ENCODE measurements at regions not wholly inside any gene's neighbourhood (a gene's known extent, or its start where the extent isn't known, plus 50 kb on each side); places are given as distances from the start of the nearest gene placed in this dataset.

GRCh38 chr11:121757480-121758125, 304.8 kb upstream of the SORL1-AS1 start:
- Histone ChIP-seq H3K36me3 (ENCODE audit: insufficient read depth, low read length) (no peaks in the 10 kb centered on the region), H3K4me1 (ENCODE audit: insufficient read depth, low read length) (peaks cover 8% of the 10 kb centered on the region), H3K4me3 (ENCODE audit: low read depth in 1 of 2, low read length in 2 of 2) (no peak overlapping the region), H3K27ac (ENCODE audit: low read depth, low read length) (no peak overlapping the region), H3K27me3 (ENCODE audit: control insufficient read depth in 1 of 2, insufficient read depth in 2 of 2, low read length in 2 of 2) (no peaks in the 10 kb centered on the region), H3K9ac (ENCODE audit: low read length) (no peak overlapping the region), H3K9me3 (ENCODE audit: low read length) (no peaks in the 10 kb centered on the region)

DNA sequence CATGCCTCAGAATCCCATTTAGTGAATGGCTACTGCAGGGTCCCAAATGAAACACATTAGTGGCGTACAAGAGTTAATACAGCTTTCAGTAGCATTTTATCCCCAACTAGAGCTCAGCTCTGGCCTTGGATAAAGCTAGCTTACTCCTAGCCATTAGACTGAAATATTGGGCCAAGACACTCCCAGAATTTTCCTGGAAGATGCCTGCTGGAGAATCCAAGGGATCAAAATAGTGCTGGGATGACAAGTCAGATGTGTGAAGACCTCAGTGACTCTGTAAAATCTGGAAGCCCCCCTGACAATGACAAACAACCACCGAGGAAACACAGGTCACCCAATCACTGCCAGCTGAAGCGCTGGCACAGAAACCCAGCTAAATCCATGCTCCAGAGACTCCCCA, 303.1 kb upstream of the SORL1-AS1 start:
- Histone ChIP-seq H3K4me1 (ENCODE audit: insufficient read depth, low read length) (peaks cover 8% of the 10 kb centered on the region), H3K9me3 (ENCODE audit: low read length) (no peaks in the 10 kb centered on the region), H3K27me3 (ENCODE audit: control insufficient read depth in 1 of 2, insufficient read depth in 2 of 2, low read length in 2 of 2) (no peaks in the 10 kb centered on the region), H3K36me3 (ENCODE audit: insufficient read depth, low read length) (no peaks in the 10 kb centered on the region), H3K4me3 (ENCODE audit: low read depth in 1 of 2, low read length in 2 of 2) (no peak overlapping the region), H3K27ac (ENCODE audit: low read depth, low read length) (no peak overlapping the region), H3K9ac (ENCODE audit: low read length) (no peak overlapping the region)

GRCh38 chr11:121755191-121755590, 302.4 kb upstream of the SORL1-AS1 start:
- no peak overlapping the region for H3K4me3 ChIP-seq (ENCODE audit: low read depth in 1 of 2, low read length in 2 of 2)
- no peaks in the 10 kb centered on the region for H3K9me3 ChIP-seq (ENCODE audit: low read length)
- no peak overlapping the region for H3K9ac ChIP-seq (ENCODE audit: low read length)
- H3K27ac ChIP-seq (ENCODE audit: low read depth, low read length), result no peak overlapping the region
- peaks cover 8% of the 10 kb centered on the region for H3K4me1 ChIP-seq (ENCODE audit: insufficient read depth, low read length)
- H3K36me3 ChIP-seq (ENCODE audit: insufficient read depth, low read length), result no peaks in the 10 kb centered on the region
- no peaks in the 10 kb centered on the region for H3K27me3 ChIP-seq (ENCODE audit: control insufficient read depth in 1 of 2, insufficient read depth in 2 of 2, low read length in 2 of 2)

DNA sequence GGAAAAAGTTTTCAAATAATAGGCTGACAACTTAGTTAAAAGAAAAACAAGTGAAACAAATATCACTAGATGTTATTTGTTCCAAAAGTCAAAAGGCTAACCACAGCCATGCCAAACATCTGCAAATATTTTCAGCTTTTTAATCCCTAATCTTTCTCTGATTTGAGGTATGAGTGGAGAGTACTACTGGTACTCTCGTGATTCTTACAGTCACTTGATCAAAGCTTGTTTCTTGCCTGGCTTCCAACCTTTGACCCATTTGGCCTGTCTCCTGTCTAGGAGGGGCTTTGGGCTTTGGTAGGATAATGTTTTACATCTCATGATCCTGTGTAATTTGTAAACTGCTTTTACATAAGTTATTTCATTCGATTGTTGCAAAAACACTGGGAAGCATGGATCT, 301.8 kb upstream of the SORL1-AS1 start:
- Histone ChIP-seq H3K9ac (ENCODE audit: low read length) (no peak overlapping the region), H3K4me1 (ENCODE audit: insufficient read depth, low read length) (peaks cover 8% of the 10 kb centered on the region), H3K4me3 (ENCODE audit: low read depth in 1 of 2, low read length in 2 of 2) (no peak overlapping the region), H3K27ac (ENCODE audit: low read depth, low read length) (no peak overlapping the region), H3K27me3 (ENCODE audit: control insufficient read depth in 1 of 2, insufficient read depth in 2 of 2, low read length in 2 of 2) (no peaks in the 10 kb centered on the region), H3K36me3 (ENCODE audit: insufficient read depth, low read length) (no peaks in the 10 kb centered on the region), H3K9me3 (ENCODE audit: low read length) (no peaks in the 10 kb centered on the region)

DNA sequence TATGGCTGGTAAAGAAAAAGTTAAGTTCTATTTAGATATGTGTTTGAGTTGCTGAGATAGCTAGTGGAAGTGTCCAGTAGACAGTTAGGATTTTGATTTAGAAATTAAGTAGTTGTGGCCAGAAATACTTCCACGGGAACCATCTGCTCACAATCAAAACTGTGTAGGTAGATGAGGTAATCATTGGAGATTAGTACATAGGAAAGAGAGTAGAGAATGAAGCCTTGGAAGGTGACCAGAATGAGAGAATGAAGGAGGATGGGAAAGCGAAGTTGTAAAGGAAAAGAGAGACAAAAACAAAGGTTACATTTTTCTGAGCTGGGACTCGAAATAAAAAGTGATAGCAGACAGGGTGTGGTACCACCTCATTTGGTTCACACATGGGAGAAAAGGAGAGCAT, 296.9 kb upstream of the SORL1-AS1 start:
- no peak overlapping the region for H3K27ac ChIP-seq (ENCODE audit: low read depth, low read length)
- no peak overlapping the region for H3K9ac ChIP-seq (ENCODE audit: low read length)
- no peaks in the 10 kb centered on the region for H3K27me3 ChIP-seq (ENCODE audit: control insufficient read depth in 1 of 2, insufficient read depth in 2 of 2, low read length in 2 of 2)

DNA sequence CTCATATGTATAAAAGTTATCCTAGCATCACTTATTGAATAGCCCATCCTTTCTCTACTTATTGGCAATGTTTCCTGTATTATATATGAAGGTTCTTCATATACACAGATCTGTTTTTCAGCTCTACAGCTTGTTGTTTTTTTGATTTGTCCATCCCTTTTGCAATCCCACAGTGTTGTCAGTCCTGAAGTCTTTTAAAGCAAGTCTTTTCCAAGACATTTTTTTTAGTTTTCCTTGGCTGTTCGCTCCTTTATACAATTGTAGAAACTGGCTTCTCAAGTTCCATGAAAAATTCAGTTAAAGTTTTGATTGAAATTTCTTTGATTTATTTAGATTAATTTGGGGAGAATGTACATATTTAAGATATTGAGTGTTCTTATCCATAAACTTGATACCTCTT, 295.3 kb upstream of the SORL1-AS1 start:
- peaks cover 3% of the 10 kb centered on the region for H3K4me1 ChIP-seq (ENCODE audit: insufficient read depth, low read length)
- H3K27ac ChIP-seq (ENCODE audit: low read depth, low read length), result no peak overlapping the region
- H3K27me3 ChIP-seq (ENCODE audit: control insufficient read depth in 1 of 2, insufficient read depth in 2 of 2, low read length in 2 of 2), result no peaks in the 10 kb centered on the region
- no peak overlapping the region for H3K9ac ChIP-seq (ENCODE audit: low read length)
- H3K9me3 ChIP-seq (ENCODE audit: low read length), result no peaks in the 10 kb centered on the region
- H3K36me3 ChIP-seq (ENCODE audit: insufficient read depth, low read length), result no peaks in the 10 kb centered on the region
- no peak overlapping the region for H3K4me3 ChIP-seq (ENCODE audit: low read depth in 1 of 2, low read length in 2 of 2)

More for the DNA sequence above, 296.9 kb upstream of the SORL1-AS1 start:
- Histone ChIP-seq H3K4me3 (ENCODE audit: low read depth in 1 of 2, low read length in 2 of 2) (no peak overlapping the region), H3K9me3 (ENCODE audit: low read length) (no peaks in the 10 kb centered on the region), H3K36me3 (ENCODE audit: insufficient read depth, low read length) (no peaks in the 10 kb centered on the region), H3K4me1 (ENCODE audit: insufficient read depth, low read length) (peaks cover 2% of the 10 kb centered on the region)

DNA sequence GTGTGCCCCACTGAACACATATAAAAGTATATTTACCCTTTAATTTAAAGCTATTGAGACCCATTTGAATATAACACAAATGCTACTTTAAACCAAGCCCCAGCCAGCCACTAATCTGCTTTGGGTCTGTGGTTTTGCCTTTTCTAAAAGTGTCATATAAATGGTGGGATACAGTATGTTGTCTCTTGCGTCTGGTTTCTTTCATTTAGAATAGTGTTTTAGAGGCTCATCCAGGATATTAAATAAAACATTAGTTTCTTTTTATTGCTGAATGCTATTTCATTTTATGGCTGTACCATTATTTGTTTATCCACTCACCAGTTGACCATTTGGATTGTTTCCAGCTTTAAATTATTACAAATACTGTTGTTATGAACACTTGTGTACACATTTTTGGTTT, 290.5 kb upstream of the SORL1-AS1 start:
- Histone ChIP-seq H3K4me3 (ENCODE audit: low read depth in 1 of 2, low read length in 2 of 2) (no peak overlapping the region), H3K27ac (ENCODE audit: low read depth, low read length) (peak overlapping the region; percentile 92), H3K27me3 (ENCODE audit: control insufficient read depth in 1 of 2, insufficient read depth in 2 of 2, low read length in 2 of 2) (no peaks in the 10 kb centered on the region), H3K9me3 (ENCODE audit: low read length) (no peaks in the 10 kb centered on the region), H3K9ac (ENCODE audit: low read length) (no peak overlapping the region), H3K36me3 (ENCODE audit: insufficient read depth, low read length) (no peaks in the 10 kb centered on the region), H3K4me1 (ENCODE audit: insufficient read depth, low read length) (peaks cover 36% of the 10 kb centered on the region)

DNA sequence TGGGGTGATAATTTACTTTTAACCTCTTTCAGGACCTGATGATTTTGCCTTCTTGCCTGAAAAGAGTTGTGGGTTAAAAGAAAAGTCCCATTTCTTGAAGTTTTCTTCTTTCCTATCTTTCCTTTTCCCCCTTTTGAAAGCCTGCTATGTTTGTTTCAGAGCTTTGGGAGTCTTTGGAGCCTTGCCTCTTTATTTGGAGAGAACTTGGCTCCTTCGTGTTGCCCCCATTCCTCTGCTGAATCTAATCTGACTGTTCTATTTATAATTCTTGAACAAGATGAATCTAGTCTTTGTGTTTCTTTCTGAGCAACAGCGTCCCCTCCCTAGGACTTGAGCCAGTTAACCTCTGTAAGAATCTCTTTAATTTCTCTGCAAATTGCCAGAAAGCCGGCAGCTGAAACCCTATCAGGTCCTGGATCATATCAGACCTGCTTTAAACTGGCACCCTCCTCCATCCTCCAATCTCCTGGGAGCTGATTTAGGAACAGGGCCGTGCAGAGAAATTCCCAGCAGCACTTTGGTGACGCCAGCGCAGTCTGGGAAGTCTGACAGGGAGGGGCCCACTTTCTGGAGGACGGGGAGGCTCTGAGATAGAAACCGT, 289.1 kb upstream of the SORL1-AS1 start:
- H3K4me3 ChIP-seq (ENCODE audit: low read depth in 1 of 2, low read length in 2 of 2), result no peak overlapping the region
- peaks cover 36% of the 10 kb centered on the region for H3K4me1 ChIP-seq (ENCODE audit: insufficient read depth, low read length)
- H3K9me3 ChIP-seq (ENCODE audit: low read length), result no peaks in the 10 kb centered on the region
- H3K27me3 ChIP-seq (ENCODE audit: control insufficient read depth in 1 of 2, insufficient read depth in 2 of 2, low read length in 2 of 2), result no peaks in the 10 kb centered on the region
- no peak overlapping the region for H3K9ac ChIP-seq (ENCODE audit: low read length)
- no peaks in the 10 kb centered on the region for H3K36me3 ChIP-seq (ENCODE audit: insufficient read depth, low read length)
- H3K27ac ChIP-seq (ENCODE audit: low read depth, low read length), result peak overlapping the region; percentile 85

- Histone ChIP-seq H3K27me3 (ENCODE audit: control insufficient read depth in 1 of 2, insufficient read depth in 2 of 2, low read length in 2 of 2) (no peaks in the 10 kb centered on the region), H3K4me1 (ENCODE audit: insufficient read depth, low read length) (peaks cover 36% of the 10 kb centered on the region), H3K36me3 (ENCODE audit: insufficient read depth, low read length) (no peaks in the 10 kb centered on the region), H3K9ac (ENCODE audit: low read length) (no peak overlapping the region), H3K4me3 (ENCODE audit: low read depth in 1 of 2, low read length in 2 of 2) (no peak overlapping the region), H3K9me3 (ENCODE audit: low read length) (no peaks in the 10 kb centered on the region), H3K27ac (ENCODE audit: low read depth, low read length) (peak overlapping the region; percentile 85)
These were observed 288.6 kb upstream of the SORL1-AS1 start for GRCh38 chr11:121741351-121741760.

DNA sequence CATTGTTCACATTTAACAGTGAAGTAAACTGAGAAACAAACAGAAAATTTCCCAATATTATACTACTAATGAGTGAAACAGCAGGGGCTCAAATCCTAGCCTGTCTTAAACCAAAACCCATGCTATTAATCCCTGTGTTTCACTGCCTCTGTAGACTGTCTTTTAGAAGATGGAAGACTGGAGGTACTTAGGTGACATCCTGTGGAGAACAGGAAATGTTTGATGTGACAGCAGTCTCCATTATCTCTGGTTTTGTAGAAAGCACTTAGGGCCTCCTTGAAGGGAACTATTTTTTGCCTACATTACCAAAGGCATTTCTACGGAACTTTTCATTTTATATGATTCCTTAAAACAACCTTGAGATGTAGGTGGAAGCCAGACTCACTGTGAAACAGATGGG, 288.1 kb upstream of the SORL1-AS1 start:
- peak overlapping the region; percentile 85 for H3K27ac ChIP-seq (ENCODE audit: low read depth, low read length)
- H3K4me3 ChIP-seq (ENCODE audit: low read depth in 1 of 2, low read length in 2 of 2), result no peak overlapping the region
- H3K4me1 ChIP-seq (ENCODE audit: insufficient read depth, low read length), result peaks cover 36% of the 10 kb centered on the region
- H3K27me3 ChIP-seq (ENCODE audit: control insufficient read depth in 1 of 2, insufficient read depth in 2 of 2, low read length in 2 of 2), result no peaks in the 10 kb centered on the region
- H3K36me3 ChIP-seq (ENCODE audit: insufficient read depth, low read length), result no peaks in the 10 kb centered on the region
- H3K9ac ChIP-seq (ENCODE audit: low read length), result no peak overlapping the region
- no peaks in the 10 kb centered on the region for H3K9me3 ChIP-seq (ENCODE audit: low read length)

DNA sequence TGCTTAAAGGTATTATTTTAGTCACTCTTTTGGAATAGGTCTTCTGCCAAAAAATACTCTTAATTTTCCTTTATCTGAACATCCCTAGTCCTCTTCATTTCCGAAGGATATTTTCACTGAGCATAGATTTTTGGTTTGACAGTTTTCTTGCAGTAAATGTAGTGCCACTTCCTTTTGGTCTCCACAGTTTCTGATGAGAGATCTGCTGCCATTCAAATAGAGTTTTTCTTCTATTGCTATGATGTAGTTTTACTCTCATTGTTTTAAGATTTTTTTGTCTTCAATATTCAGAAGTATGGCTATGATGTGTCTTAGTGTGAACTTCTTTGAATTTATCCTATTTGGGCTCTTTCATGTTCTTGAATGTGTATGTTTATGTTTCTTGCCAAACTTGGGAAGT, 281.1 kb upstream of the SORL1-AS1 start:
- Histone ChIP-seq H3K36me3 (ENCODE audit: insufficient read depth, low read length) (no peaks in the 10 kb centered on the region), H3K9ac (ENCODE audit: low read length) (no peak overlapping the region), H3K27ac (ENCODE audit: low read depth, low read length) (no peak overlapping the region), H3K27me3 (ENCODE audit: control insufficient read depth in 1 of 2, insufficient read depth in 2 of 2, low read length in 2 of 2) (no peaks in the 10 kb centered on the region), H3K4me3 (ENCODE audit: low read depth in 1 of 2, low read length in 2 of 2) (no peak overlapping the region), H3K9me3 (ENCODE audit: low read length) (no peaks in the 10 kb centered on the region), H3K4me1 (ENCODE audit: insufficient read depth, low read length) (no peaks in the 10 kb centered on the region)

DNA sequence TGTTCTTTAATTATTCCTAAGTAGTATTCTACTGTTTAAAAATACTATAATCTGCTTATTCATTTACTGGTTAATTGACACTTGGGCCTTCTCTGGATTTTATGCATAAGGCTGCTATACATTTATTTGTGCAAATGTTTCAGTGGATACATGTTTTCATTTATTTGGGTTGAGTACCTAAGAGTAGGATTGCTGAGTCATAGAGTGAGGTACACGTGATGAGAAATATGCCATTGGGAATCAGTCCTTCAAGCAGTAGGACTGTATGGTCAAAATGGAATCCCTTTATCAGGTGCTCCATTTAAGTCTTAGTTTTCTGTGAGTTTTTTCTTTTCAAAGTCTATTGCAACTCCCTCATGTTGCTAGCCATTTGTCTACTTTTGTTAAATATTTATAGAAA, 275.2 kb upstream of the SORL1-AS1 start:
- Histone ChIP-seq H3K9me3 (ENCODE audit: low read length) (no peaks in the 10 kb centered on the region), H3K36me3 (ENCODE audit: insufficient read depth, low read length) (no peaks in the 10 kb centered on the region), H3K27ac (ENCODE audit: low read depth, low read length) (no peak overlapping the region), H3K9ac (ENCODE audit: low read length) (no peak overlapping the region), H3K27me3 (ENCODE audit: control insufficient read depth in 1 of 2, insufficient read depth in 2 of 2, low read length in 2 of 2) (no peaks in the 10 kb centered on the region), H3K4me1 (ENCODE audit: insufficient read depth, low read length) (no peaks in the 10 kb centered on the region), H3K4me3 (ENCODE audit: low read depth in 1 of 2, low read length in 2 of 2) (no peak overlapping the region)

Data from muscle layer of colon (tissue), 2 donors.